ENCODE measurements at regions not wholly inside any gene's neighbourhood (a gene's known extent, or its start where the extent isn't known, plus 50 kb on each side); places are given as distances from the start of the nearest gene placed in this dataset.
A peak's percentile ranks its signal among the peaks of the same experiment; 100 is the strongest.

DNA sequence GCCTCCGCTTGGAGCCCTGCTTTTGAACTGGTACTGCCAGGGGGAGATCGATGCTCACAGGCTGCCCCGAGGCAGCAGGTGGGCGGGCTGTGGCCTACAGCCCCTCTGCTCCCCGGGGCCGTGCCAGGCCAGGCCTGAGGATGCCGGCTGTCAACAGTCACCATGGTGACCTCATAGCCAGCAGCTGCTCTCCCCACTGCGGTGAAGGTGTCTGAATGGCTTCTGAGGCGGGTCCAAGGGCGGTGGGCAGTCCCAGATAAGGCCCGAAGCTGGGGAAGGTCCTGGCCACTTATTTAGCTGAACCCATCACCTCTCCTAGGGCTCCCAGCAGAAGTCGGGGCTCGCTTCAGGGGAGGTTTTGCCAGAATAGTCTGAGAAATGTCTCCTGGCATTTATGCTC is 179.3 kb downstream of the ARHGAP12 start:
- POLR2A ChIA-PET (ENCODE audit: unreplicated experiment) = no interaction called here
- H3K4me3 ChIP-seq (ENCODE audit: insufficient read depth, low read depth, low read length) = no peak overlapping the region
- peak overlapping the region; percentile 57 for H2BK20ac ChIP-seq (ENCODE audit: low read depth, low read length)
- 43% methylated on average over 6 of the region's 13 CpGs; no CpG with 5 or more reads in 1 of the 2 experiments for WGBS, 2 experiments (ENCODE audit: extremely low coverage in 2 of 2, insufficient read length in 1 of 2)
- H3K56ac ChIP-seq (ENCODE audit: extremely low read depth, insufficient read depth, low read length) = no peak overlapping the region
- intact Hi-C loops (cut with micrococcal nuclease) = no loop called here
- H3K79me1 ChIP-seq (ENCODE audit: low read depth in 1 of 2, low read length in 2 of 2) = no peaks in the 10 kb centered on the region
- peak overlapping the region; percentile 72; the same call in 1 of the 3 replicates for H2BK15ac ChIP-seq (ENCODE audit: low read depth, low read length)
- no TSS peak for BruUV-seq (replicated peaks)
- H4K20me1 ChIP-seq (ENCODE audit: insufficient read depth, low read length) = no peaks in the 10 kb centered on the region
- H3K27me3 ChIP-seq (ENCODE audit: control insufficient read depth, insufficient read depth, low read length) = no peaks in the 10 kb centered on the region
- H4K91ac ChIP-seq (ENCODE audit: insufficient read depth, low read depth, low read length) = peak overlapping the region; percentile 49
- in situ Hi-C loops (cut with MboI; ENCODE audit: low sequenced_read_pairs) = no loop called here
- TF ChIP-seq ELK1 (IDR thresholded peaks at IDR 0.05; ENCODE audit: borderline replicate concordance, low read depth, low read length) (no peak), FOS (IDR thresholded peaks at IDR 0.05; ENCODE audit: low read depth, low read length) (no peak), POLR2A (IDR thresholded peaks at IDR 0.05; ENCODE audit: low read depth, low read length) (no peak), SMC3 (IDR thresholded peaks at IDR 0.05; ENCODE audit: low read depth, low read length) (no peak), CHD1 (IDR thresholded peaks at IDR 0.05; ENCODE audit: low read depth, low read length) (no peak), NFE2L2 (IDR thresholded peaks at IDR 0.05; ENCODE audit: low read depth, low read length) (no peak), BHLHE40 (IDR thresholded peaks at IDR 0.05; ENCODE audit: low read depth, low read length) (no peak), MAFK (IDR thresholded peaks at IDR 0.05; ENCODE audit: low read depth, low read length) (no peak), RCOR1 (IDR thresholded peaks at IDR 0.05; ENCODE audit: insufficient replicate concordance, low read length) (no peak), RFX5 (IDR thresholded peaks at IDR 0.05; ENCODE audit: low read depth, low read length) (no peak), CEBPB (IDR thresholded peaks at IDR 0.05; ENCODE audit: low read depth, low read length) (no peak), CTCF (conservative IDR thresholded peaks at IDR 0.05; ENCODE audit: low read depth, low read length) (no peak), MXI1 (IDR thresholded peaks at IDR 0.05; ENCODE audit: borderline replicate concordance, low read depth, low read length) (no peak), RAD21 (IDR thresholded peaks at IDR 0.05; ENCODE audit: low read length) (no peak)
- peak overlapping the region; percentile 84 for H2AK9ac ChIP-seq (replicated peaks; ENCODE audit: low read depth, low read length, poor library complexity)
- peak overlapping the region; percentile 76 for H3K4ac ChIP-seq (ENCODE audit: low read depth, low read length)
- peaks cover 15% of the 10 kb centered on the region for H3K9me1 ChIP-seq (ENCODE audit: insufficient read depth, low read length)
- H3K23ac ChIP-seq (ENCODE audit: low read depth, low read length) = peak overlapping the region; percentile 63
- dilution Hi-C loops (cut with HindIII; ENCODE audit: low sequenced_read_pairs, unreplicated experiment) = no loop called here
- H4K5ac ChIP-seq (ENCODE audit: low read depth, low read length) = no peak overlapping the region
- peak overlapping the region; percentile 49 for H2AK5ac ChIP-seq (ENCODE audit: low read depth, low read length)
- H2BK120ac ChIP-seq (ENCODE audit: low read depth, low read length) = peak overlapping the region; percentile 83
- H3K4me1 ChIP-seq (ENCODE audit: control insufficient read depth, insufficient read depth, low read length) = peaks cover 25% of the 10 kb centered on the region
- H3K9ac ChIP-seq (ENCODE audit: low read depth, low read length) = no peak overlapping the region
- DNase-seq = peak; percentile 46
- H3K36me3 ChIP-seq (ENCODE audit: control insufficient read depth, insufficient read depth, low read length) = no peaks in the 10 kb centered on the region
- peak overlapping the region; percentile 3 to 91; a peak in 3 of 4 replicates for H4K8ac ChIP-seq (ENCODE audit: low read depth in 2 of 2, low read length in 2 of 2)
- ATAC-seq (ENCODE audit: low read depth) = peak; percentile 35; the same call in 1 of the 2 replicates
- H2AFZ ChIP-seq (replicated peaks; ENCODE audit: low read length, poor library complexity) = peak overlapping the region; percentile 94
- H3K9me3 ChIP-seq (ENCODE audit: control insufficient read depth, insufficient read depth, low read length) = no peaks in the 10 kb centered on the region
- H3K18ac ChIP-seq (ENCODE audit: low read depth, low read length) = no peak overlapping the region
- CTCF ChIA-PET = interaction anchor here (0.6 to 1.4 kb wide), 3 partner anchors 20 to 44 kb away, joined by 3 read pairs; no protein-coding TSS in a partner anchor
- H3K4me2 ChIP-seq (ENCODE audit: low read depth, low read length) = no peak overlapping the region
- peak overlapping the region; percentile 67 for H2BK5ac ChIP-seq (ENCODE audit: low read depth, low read length, poor library complexity, severe bottlenecking)
- no peak overlapping the region for H3K27ac ChIP-seq (ENCODE audit: insufficient read depth, low read length)
- H3K14ac ChIP-seq (replicated peaks; ENCODE audit: low read depth, low read length) = peak overlapping the region; percentile 88
